Upper lobe of left lung (tissue), 4 donors: ENCODE measurements at regions not wholly inside any gene's neighbourhood (a gene's known extent, or its start where the extent isn't known, plus 50 kb on each side); places are given as distances from the start of the nearest gene placed in this dataset.

Experiments used
- CTCF ChIP-seq, 6 experiments: fragments of 450-650 bp in 4 of 6; fragments of 200-600 bp in 2 of 6; sonication (generic) in 2 of 6; IDR thresholded peaks; one replicate each; pipeline ENCODE4 v1.5.1; 2016 to 2019; ENCODE audit warnings: antibody characterized with exemption in 6 of 6
- EP300 ChIP-seq, 4 donors: sonication (generic); formaldehyde crosslinking; IDR thresholded peaks; one replicate each; pipeline ENCODE4 v1.5.1; 2017; ENCODE audit warnings: antibody characterized with exemption in 4 of 4, control low read depth in 2 of 4
- POLR2A ChIP-seq, 4 donors: fragments of 450-650 bp; IDR thresholded peaks; one replicate each; pipeline ENCODE4 v1.5.1; 2016 to 2017; ENCODE audit warnings: antibody characterized with exemption in 4 of 4, mild to moderate bottlenecking in 2 of 4
- POLR2AphosphoS5 ChIP-seq, 2 donors: sonication (generic); formaldehyde crosslinking; IDR thresholded peaks; one replicate each; pipeline ENCODE4 v1.5.1; 2017; ENCODE audit warnings: antibody characterized with exemption in 2 of 2

GRCh38 chr13:38093425-38093824, 223.9 kb upstream of the TRPC4 start:
- TF ChIP-seq CTCF (IDR thresholded peaks at IDR 0.05) (no peak), POLR2A (IDR thresholded peaks at IDR 0.05) (no peak), EP300 (IDR thresholded peaks at IDR 0.05) (no peak), POLR2AphosphoS5 (IDR thresholded peaks at IDR 0.05) (no peak)
